GM13977 (cell line): ENCODE measurements at regions not wholly inside any gene's neighbourhood (a gene's known extent, or its start where the extent isn't known, plus 50 kb on each side); places are given as distances from the start of the nearest gene placed in this dataset.

ENCODE experiments used
- DNase-seq: peaks from one replicate; pipeline ENCODE4 v3.0.0; 2012; ENCODE audit warnings: low spot score
- in situ Hi-C: fragments of 300-500 bp; cut with MboI; formaldehyde crosslinking; loops from one replicate; pipeline ENCODE4 v1.12.0; 2022; ENCODE audit warnings: low sequenced_read_pairs, low pct_unique_long_range_greater_than_20kb, mixed read lengths, inconsistent platforms; ENCODE audit not compliant: unreplicated experiment
- TF ChIP-seq, protein P1 (sequence below): IDR thresholded peaks from 2 replicates; pipeline ENCODE4 v1.5.1; 2012; ENCODE audit warnings: mild to moderate bottlenecking, control low read depth; ENCODE audit not compliant: insufficient read depth; ENCODE audit errors: extremely low read depth, missing control alignments

DNA sequence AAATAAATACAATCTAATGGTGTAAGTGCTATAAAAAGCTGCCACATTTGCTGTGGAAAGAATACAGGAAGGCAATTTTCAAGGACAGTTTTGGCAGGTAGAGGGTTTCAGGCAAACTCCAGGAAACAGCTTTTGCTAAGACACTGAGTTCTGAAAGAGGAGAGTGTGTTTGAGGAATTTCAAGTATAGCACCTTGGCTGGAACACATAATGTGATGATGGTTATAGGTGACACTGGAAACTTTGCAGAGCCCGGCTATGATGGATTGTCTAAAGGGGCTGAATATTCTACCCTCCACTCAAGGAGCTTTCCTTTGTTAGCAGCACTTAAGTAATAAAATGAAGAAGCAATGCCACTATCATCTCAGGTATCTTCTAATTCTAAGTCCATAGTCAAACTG lies 209.4 kb upstream of the TGFBR2 start:
- in situ Hi-C loops, result no loop called here
- no peak for DNase-seq
- TF ChIP-seq, protein P1, sequence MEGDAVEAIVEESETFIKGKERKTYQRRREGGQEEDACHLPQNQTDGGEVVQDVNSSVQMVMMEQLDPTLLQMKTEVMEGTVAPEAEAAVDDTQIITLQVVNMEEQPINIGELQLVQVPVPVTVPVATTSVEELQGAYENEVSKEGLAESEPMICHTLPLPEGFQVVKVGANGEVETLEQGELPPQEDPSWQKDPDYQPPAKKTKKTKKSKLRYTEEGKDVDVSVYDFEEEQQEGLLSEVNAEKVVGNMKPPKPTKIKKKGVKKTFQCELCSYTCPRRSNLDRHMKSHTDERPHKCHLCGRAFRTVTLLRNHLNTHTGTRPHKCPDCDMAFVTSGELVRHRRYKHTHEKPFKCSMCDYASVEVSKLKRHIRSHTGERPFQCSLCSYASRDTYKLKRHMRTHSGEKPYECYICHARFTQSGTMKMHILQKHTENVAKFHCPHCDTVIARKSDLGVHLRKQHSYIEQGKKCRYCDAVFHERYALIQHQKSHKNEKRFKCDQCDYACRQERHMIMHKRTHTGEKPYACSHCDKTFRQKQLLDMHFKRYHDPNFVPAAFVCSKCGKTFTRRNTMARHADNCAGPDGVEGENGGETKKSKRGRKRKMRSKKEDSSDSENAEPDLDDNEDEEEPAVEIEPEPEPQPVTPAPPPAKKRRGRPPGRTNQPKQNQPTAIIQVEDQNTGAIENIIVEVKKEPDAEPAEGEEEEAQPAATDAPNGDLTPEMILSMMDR, result no peak

DNA sequence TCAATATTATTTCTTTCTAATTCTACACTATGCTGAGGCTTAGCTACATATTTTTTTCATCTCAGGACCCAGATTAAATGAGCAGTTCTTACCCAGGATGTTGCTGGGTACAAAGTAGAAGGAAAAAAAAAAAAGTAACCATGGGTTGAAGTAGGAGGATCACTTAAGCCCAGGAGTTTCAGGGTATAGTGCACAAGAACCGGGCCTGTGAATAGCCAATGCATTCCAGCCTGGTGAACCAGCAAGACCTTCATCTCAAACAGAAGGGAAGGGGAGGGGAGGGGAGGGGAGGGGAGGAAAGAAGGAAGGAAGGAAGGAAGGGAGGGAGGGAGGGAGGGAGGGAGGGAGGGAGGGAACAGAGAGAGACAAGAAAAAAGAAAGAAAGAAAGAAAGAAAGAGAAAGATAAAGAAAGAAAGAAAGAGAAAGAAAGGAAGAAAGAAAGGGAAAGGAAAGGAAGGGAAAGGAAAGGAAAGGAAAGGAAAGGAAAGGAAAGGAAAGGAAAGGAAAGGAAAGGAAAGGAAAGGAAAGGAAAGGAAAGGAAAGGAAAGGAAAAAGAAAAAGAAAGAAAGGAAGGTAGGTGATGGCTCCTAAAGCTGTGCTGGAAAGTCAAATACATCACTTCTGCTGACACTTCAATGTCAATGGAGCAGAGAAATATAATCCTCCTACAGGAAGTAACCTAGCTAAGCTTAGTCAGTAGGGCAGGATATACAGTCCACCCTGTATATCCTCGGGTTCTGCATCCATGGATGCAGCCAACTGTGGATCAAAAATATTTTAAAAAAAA lies 206.8 kb upstream of the TGFBR2 start:
- TF ChIP-seq, protein P1, result no peak
- in situ Hi-C loops, result no loop called here
- DNase-seq, result no peak

DNA sequence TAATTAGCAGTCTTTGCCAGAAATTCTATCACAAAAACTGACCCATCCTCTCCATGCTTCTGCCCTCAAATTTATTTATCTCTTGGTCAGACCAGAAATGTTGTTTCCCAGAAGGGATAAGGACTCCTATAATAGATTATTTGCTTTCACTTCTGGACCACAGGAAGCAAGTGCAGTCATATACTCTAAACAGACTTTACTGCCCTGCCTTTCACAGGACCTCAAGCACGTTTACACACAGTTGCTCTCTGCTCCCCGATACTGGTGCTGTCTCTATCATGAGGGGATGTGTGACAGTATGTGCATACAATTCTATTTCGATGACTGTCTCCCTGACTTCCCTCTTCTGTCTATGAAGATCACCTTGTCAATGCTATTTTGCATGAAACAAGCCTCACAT lies 205.5 kb upstream of the TGFBR2 start:
- TF ChIP-seq, protein P1, result no peak
- in situ Hi-C loops, result no loop called here
- no peak for DNase-seq

DNA sequence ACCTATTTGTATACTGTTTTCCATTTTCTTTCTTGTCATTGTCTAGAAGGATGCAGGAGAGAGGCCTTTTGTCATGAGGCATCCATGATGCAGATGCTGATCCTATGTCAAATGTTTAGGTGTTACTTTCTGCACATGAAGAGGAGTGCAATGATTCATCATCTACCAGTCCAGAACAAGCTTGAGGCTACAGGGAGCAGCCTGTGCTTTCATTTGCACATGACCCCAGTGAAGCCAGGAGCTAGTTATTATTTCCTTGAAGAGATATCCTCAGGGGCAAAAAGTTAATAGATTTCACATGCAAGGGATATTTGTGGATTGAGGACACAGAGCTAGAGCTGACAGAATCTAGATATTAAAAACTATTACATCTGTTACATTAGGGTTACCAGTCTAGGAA lies 204.4 kb upstream of the TGFBR2 start:
- in situ Hi-C loops, result no loop called here
- TF ChIP-seq, protein P1, result no peak
- no peak for DNase-seq

DNA sequence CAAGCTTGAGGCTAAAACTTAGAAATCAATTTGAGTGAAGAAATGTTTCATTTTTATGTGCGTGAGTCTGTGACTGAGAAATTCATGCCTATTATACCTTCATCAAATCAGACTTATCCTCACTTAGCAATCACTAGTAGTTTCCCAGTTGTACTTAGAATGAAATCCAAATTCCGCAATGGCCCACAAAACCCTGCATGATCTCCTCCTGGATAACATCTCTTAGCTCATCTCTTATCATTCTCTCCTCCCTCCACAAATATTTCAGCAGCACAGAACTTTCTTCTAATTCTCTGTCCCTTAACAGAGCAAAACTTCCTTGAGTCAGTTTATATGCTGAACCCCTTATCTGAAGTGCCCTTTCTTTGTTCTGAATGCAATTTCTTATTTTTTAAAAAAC lies 198.8 kb upstream of the TGFBR2 start:
- in situ Hi-C loops, result no loop called here
- DNase-seq, result no peak
- TF ChIP-seq, protein P1, result no peak

DNA sequence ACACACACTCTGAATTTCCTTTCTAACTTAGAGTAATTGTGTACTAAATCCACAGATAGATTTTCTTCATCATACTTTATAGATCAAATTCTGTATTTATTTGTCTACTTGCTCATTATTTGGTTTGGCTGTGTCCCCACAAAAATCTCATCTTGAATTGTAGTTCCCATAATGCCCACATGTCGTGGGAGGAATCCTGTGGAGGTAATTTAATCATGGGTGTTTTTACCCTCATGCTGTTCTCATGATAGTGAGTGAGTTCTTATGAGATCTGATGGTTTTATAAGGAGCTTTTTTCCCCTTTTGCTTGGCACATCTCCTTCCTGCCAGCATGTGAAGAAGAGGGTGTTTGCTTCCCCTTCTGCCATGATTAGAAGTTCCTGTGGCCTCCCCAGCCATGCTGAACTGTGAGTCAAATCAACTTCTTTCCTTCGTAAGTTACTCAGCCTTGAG lies 198.3 kb upstream of the TGFBR2 start:
- in situ Hi-C loops, result no loop called here
- no peak for DNase-seq
- TF ChIP-seq, protein P1, result no peak
